ENCODE measurements at regions not wholly inside any gene's neighbourhood (a gene's known extent, or its start where the extent isn't known, plus 50 kb on each side); places are given as distances from the start of the nearest gene placed in this dataset.

DNA sequence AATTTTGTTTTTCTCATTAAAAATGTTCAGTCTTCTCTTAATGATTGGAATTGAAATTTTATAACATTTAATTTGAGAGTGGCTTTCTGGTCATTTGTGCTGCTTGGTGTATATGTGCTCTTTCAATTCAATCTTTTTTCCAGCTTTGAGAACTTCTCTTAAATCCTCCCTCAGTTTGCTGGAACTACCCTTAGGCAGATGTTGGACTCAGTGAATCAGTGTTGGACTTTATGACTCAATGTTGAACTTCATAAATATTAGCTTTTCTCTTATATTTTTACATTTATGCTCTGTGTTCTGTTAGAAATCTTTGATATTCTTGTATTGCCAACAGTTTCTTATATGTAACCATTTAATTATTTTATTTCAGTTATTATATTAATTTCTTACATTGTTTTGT, 935.5 kb upstream of the FBXO33 start:
- in situ Hi-C loops (cut with HindIII; ENCODE audit: low pct_unique_long_range_greater_than_20kb, low sequenced_read_pairs) (no loop called here), intact Hi-C loops (cut with micrococcal nuclease; ENCODE audit: unreplicated experiment) (no loop called here)
- H3K27ac ChIP-seq (ENCODE audit: low read length): no peak overlapping the region
- H3K27me3 ChIP-seq (ENCODE audit: control insufficient read depth, insufficient read depth, low read length): no peaks in the 10 kb centered on the region
- H3K4me1 ChIP-seq (ENCODE audit: control insufficient read depth, insufficient read depth, low read length): no peaks in the 10 kb centered on the region
- H3K36me3 ChIP-seq (ENCODE audit: control insufficient read depth, insufficient read depth, low read length): no peaks in the 10 kb centered on the region
- H3K9me3 ChIP-seq (ENCODE audit: control insufficient read depth, insufficient read depth, low read depth, low read length): no peaks in the 10 kb centered on the region
- no peak overlapping the region for H3K4me3 ChIP-seq (ENCODE audit: low read depth in 2 of 2, low read length in 2 of 2)
- ATAC-seq (no peak), DNase-seq (ENCODE audit: low read depth, low spot score) (no peak)
- no TSS peak for BruUV-seq (replicated peaks)
- ChIA-PET CTCF (no interaction called here), POLR2A (no interaction called here)
- TF ChIP-seq SIN3A (IDR thresholded peaks at IDR 0.05; ENCODE audit: borderline replicate concordance, insufficient read depth, low read depth, low read length) (no peak), TCF7L2 (IDR thresholded peaks at IDR 0.05; ENCODE audit: low read depth, low read length) (no peak), POLR2AphosphoS5 (IDR thresholded peaks at IDR 0.05; ENCODE audit: low read depth, low read length) (no peak), REST (IDR thresholded peaks at IDR 0.05; ENCODE audit: insufficient read depth in 1 of 2, low read depth in 2 of 2, low read length in 1 of 2) (no peak)
- TF ChIP-seq, protein P1, sequence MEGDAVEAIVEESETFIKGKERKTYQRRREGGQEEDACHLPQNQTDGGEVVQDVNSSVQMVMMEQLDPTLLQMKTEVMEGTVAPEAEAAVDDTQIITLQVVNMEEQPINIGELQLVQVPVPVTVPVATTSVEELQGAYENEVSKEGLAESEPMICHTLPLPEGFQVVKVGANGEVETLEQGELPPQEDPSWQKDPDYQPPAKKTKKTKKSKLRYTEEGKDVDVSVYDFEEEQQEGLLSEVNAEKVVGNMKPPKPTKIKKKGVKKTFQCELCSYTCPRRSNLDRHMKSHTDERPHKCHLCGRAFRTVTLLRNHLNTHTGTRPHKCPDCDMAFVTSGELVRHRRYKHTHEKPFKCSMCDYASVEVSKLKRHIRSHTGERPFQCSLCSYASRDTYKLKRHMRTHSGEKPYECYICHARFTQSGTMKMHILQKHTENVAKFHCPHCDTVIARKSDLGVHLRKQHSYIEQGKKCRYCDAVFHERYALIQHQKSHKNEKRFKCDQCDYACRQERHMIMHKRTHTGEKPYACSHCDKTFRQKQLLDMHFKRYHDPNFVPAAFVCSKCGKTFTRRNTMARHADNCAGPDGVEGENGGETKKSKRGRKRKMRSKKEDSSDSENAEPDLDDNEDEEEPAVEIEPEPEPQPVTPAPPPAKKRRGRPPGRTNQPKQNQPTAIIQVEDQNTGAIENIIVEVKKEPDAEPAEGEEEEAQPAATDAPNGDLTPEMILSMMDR (IDR thresholded peaks at IDR 0.05): no peak

DNA sequence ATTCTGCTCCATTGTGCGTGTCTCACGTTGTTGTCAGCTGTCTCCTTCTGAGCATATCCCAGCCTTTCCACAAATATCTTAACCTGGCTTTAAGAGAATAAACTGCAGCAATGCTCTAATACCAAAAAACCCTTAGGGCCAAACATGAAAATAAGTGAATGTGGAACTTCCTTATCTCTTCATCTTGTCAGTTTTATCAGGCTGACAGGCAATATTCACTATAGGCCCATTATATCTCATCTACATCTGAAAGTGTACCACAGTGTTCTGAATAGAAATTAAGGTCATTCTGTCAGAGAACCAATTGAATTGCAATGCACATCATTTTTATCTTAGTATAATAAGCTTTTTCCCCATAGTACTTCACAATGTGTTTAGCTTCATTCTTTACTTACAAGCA, 933.1 kb upstream of the FBXO33 start:
- POLR2A ChIA-PET: no interaction called here
- TF ChIP-seq TCF7L2 (IDR thresholded peaks at IDR 0.05; ENCODE audit: low read depth, low read length): no peak
- TF ChIP-seq, protein P1 (IDR thresholded peaks at IDR 0.05): no peak
- no peaks in the 10 kb centered on the region for H3K4me1 ChIP-seq (ENCODE audit: control insufficient read depth, insufficient read depth, low read length)
- DNase-seq (ENCODE audit: low read depth, low spot score) (no peak), ATAC-seq (no peak)
- no peak overlapping the region for H3K27ac ChIP-seq (ENCODE audit: low read length)
- in situ Hi-C loops (cut with HindIII; ENCODE audit: low pct_unique_long_range_greater_than_20kb, low sequenced_read_pairs) (no loop called here), intact Hi-C loops (cut with micrococcal nuclease; ENCODE audit: unreplicated experiment) (no loop called here)
- BruUV-seq (replicated peaks): no TSS peak
- no peaks in the 10 kb centered on the region for H3K27me3 ChIP-seq (ENCODE audit: control insufficient read depth, insufficient read depth, low read length)
- no peaks in the 10 kb centered on the region for H3K36me3 ChIP-seq (ENCODE audit: control insufficient read depth, insufficient read depth, low read length)
- H3K4me3 ChIP-seq (ENCODE audit: low read depth in 2 of 2, low read length in 2 of 2): no peak overlapping the region
- no peaks in the 10 kb centered on the region for H3K9me3 ChIP-seq (ENCODE audit: control insufficient read depth, insufficient read depth, low read depth, low read length)
- CTCF ChIA-PET: no interaction called here

DNA sequence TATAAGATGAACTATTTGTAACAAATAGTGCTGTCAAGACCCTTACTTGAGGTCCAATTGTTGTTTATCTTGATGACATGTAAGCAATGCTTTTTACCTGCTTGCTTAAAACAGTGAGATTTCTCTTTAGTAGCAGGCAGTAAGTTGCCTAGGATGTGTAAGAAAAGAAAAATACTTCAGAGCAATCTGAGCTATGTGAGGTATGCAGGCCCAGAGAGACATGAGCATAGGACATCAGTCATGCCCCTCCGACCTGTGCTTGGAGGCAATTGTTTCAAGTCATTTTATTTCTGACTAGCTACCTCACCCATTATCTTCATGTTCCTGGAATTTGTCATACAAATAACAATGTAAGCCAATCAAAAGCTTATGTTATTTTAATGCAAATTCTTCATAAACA, 930.6 kb upstream of the FBXO33 start:
- no TSS peak for BruUV-seq (replicated peaks)
- DNase-seq (ENCODE audit: low read depth, low spot score): no peak
- Histone ChIP-seq H3K36me3 (ENCODE audit: control insufficient read depth, insufficient read depth, low read length) (no peaks in the 10 kb centered on the region), H3K4me3 (ENCODE audit: low read depth in 2 of 2, low read length in 2 of 2) (no peak overlapping the region), H3K9me3 (ENCODE audit: control insufficient read depth, insufficient read depth, low read depth, low read length) (no peaks in the 10 kb centered on the region), H3K27ac (ENCODE audit: low read length) (no peak overlapping the region), H3K27me3 (ENCODE audit: control insufficient read depth, insufficient read depth, low read length) (no peaks in the 10 kb centered on the region), H3K4me1 (ENCODE audit: control insufficient read depth, insufficient read depth, low read length) (no peaks in the 10 kb centered on the region)
- TF ChIP-seq, protein P1 (IDR thresholded peaks at IDR 0.05): no peak
- TF ChIP-seq SIN3A (IDR thresholded peaks at IDR 0.05; ENCODE audit: borderline replicate concordance, insufficient read depth, low read depth, low read length) (no peak), TCF7L2 (IDR thresholded peaks at IDR 0.05; ENCODE audit: low read depth, low read length) (no peak), POLR2AphosphoS5 (IDR thresholded peaks at IDR 0.05; ENCODE audit: low read depth, low read length) (no peak), REST (IDR thresholded peaks at IDR 0.05; ENCODE audit: insufficient read depth in 1 of 2, low read depth in 2 of 2, low read length in 1 of 2) (no peak)
- no peak for ATAC-seq
- intact Hi-C loops (cut with micrococcal nuclease; ENCODE audit: unreplicated experiment) (no loop called here), in situ Hi-C loops (cut with HindIII; ENCODE audit: low pct_unique_long_range_greater_than_20kb, low sequenced_read_pairs) (no loop called here)
- ChIA-PET CTCF (no interaction called here), POLR2A (no interaction called here)

Measured in Panc1 (cell line).